ENCODE measurements at regions not wholly inside any gene's neighbourhood (a gene's known extent, or its start where the extent isn't known, plus 50 kb on each side); places are given as distances from the start of the nearest gene placed in this dataset.

- no peak overlapping the region for H3K27ac ChIP-seq
- H4K20me1 ChIP-seq (ENCODE audit: insufficient read depth) = no peaks in the 10 kb centered on the region
- no peak overlapping the region for H3K4me2 ChIP-seq
- no peaks in the 10 kb centered on the region for H3K79me2 ChIP-seq (ENCODE audit: insufficient read depth, low read depth)
- no peaks in the 10 kb centered on the region for H3K36me3 ChIP-seq (ENCODE audit: insufficient read depth)
- H3K27me3 ChIP-seq (ENCODE audit: insufficient read depth, low read depth) = no peaks in the 10 kb centered on the region
- no peaks in the 10 kb centered on the region for H3K4me1 ChIP-seq (ENCODE audit: low read depth, poor library complexity, severe bottlenecking)
- no peak overlapping the region for H3K4me3 ChIP-seq (IDR thresholded peaks at IDR 0.05; ENCODE audit: insufficient read depth, low read depth, low read length)
- H2AFZ ChIP-seq (ENCODE audit: low read depth) = no peak overlapping the region
- no peak overlapping the region for H3K9ac ChIP-seq
- TF ChIP-seq CTCF (conservative IDR thresholded peaks at IDR 0.05; ENCODE audit: low read depth, low read length) = no peak
Observed at GRCh38 chr6:134678436-134678889, 271.4 kb downstream of the ALDH8A1 start.

- Histone ChIP-seq H3K27ac (no peak overlapping the region), H4K20me1 (ENCODE audit: insufficient read depth) (no peaks in the 10 kb centered on the region), H3K4me1 (ENCODE audit: low read depth, poor library complexity, severe bottlenecking) (no peaks in the 10 kb centered on the region), H3K4me2 (no peak overlapping the region), H3K9ac (no peak overlapping the region), H2AFZ (ENCODE audit: low read depth) (no peak overlapping the region), H3K27me3 (ENCODE audit: insufficient read depth, low read depth) (no peaks in the 10 kb centered on the region), H3K36me3 (ENCODE audit: insufficient read depth) (no peaks in the 10 kb centered on the region), H3K4me3 (IDR thresholded peaks at IDR 0.05; ENCODE audit: insufficient read depth, low read depth, low read length) (no peak overlapping the region), H3K79me2 (ENCODE audit: insufficient read depth, low read depth) (no peaks in the 10 kb centered on the region)
- TF ChIP-seq CTCF (conservative IDR thresholded peaks at IDR 0.05; ENCODE audit: low read depth, low read length) = no peak
Observed at GRCh38 chr6:134676307-134677281, 273.3 kb downstream of the ALDH8A1 start.

DNA sequence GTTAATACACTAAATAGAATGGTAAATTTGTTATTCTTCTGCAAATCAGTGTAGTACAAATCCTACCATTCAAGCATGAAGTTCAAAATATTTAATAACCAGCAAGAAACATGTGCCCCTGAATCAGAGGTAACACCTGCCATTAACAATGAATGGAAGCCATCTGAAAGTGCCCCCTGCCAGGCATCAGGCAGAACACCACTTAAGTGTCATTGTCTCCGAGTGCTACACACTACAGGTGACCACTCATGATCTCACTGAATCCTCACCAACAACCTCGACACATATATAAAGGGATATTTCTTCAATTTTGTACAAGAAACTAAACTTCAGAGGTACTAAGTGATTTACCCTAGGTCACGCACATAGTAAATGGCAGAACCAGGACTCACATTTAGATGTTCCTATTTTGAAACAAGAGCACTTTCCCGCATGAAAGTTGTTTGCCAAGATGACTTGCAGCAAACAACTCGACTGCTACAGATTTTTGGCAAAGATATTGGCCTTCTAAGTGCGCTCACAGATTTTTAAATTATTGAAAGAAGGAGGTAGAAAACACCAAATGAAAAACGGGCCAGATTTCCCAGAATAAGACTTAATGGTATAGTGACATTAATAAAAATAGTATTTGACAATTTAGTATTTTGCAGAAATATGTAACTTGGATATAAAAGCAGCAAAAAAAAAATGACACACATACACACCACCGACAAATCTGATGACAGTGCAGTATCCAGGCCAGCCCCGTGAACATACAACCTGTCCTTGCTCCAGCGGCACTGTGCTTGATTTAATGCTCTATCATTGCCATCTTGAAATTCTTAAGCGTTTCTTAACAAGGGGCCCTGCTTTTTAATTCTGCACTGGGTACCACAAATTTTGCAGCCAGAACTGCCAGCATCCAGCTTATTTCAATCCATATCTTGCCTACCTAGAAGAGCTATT lies 274.5 kb downstream of the ALDH8A1 start:
- Histone ChIP-seq H3K4me1 (ENCODE audit: low read depth, poor library complexity, severe bottlenecking) (no peaks in the 10 kb centered on the region), H3K4me2 (no peak overlapping the region), H3K27me3 (ENCODE audit: insufficient read depth, low read depth) (no peaks in the 10 kb centered on the region), H3K36me3 (ENCODE audit: insufficient read depth) (no peaks in the 10 kb centered on the region), H4K20me1 (ENCODE audit: insufficient read depth) (no peaks in the 10 kb centered on the region), H3K79me2 (ENCODE audit: insufficient read depth, low read depth) (no peaks in the 10 kb centered on the region), H3K9ac (no peak overlapping the region), H3K4me3 (IDR thresholded peaks at IDR 0.05; ENCODE audit: insufficient read depth, low read depth, low read length) (no peak overlapping the region), H3K27ac (no peak overlapping the region), H2AFZ (ENCODE audit: low read depth) (no peak overlapping the region)
- no peak for TF ChIP-seq CTCF (conservative IDR thresholded peaks at IDR 0.05; ENCODE audit: low read depth, low read length)

GRCh38 chr6:134674562-134674961 lies 275.3 kb downstream of the ALDH8A1 start:
- no peak overlapping the region for H3K4me2 ChIP-seq

More at GRCh38 chr6:134674562-134674961, 275.3 kb downstream of the ALDH8A1 start:
- Histone ChIP-seq H2AFZ (ENCODE audit: low read depth) (no peak overlapping the region), H3K27ac (no peak overlapping the region), H3K4me1 (ENCODE audit: low read depth, poor library complexity, severe bottlenecking) (no peaks in the 10 kb centered on the region), H3K27me3 (ENCODE audit: insufficient read depth, low read depth) (no peaks in the 10 kb centered on the region), H4K20me1 (ENCODE audit: insufficient read depth) (no peaks in the 10 kb centered on the region), H3K9ac (no peak overlapping the region), H3K4me3 (IDR thresholded peaks at IDR 0.05; ENCODE audit: insufficient read depth, low read depth, low read length) (no peak overlapping the region), H3K36me3 (ENCODE audit: insufficient read depth) (no peaks in the 10 kb centered on the region), H3K79me2 (ENCODE audit: insufficient read depth, low read depth) (no peaks in the 10 kb centered on the region)
- no peak for TF ChIP-seq CTCF (conservative IDR thresholded peaks at IDR 0.05; ENCODE audit: low read depth, low read length)

Data from KMS-11 (cell line).